ENCODE measurements at regions not wholly inside any gene's neighbourhood (a gene's known extent, or its start where the extent isn't known, plus 50 kb on each side); places are given as distances from the start of the nearest gene placed in this dataset.

GRCh38 chr15:34650177-34650576 lies 66.7 kb upstream of the GOLGA8B start:
- Histone ChIP-seq H3K4me1 (no peaks in the 10 kb centered on the region), H3K4me3 (no peak overlapping the region), H3K27ac (no peak overlapping the region), H3K36me3 (ENCODE audit: low read depth, missing control alignments) (no peaks in the 10 kb centered on the region), H3K27me3 (no peaks in the 10 kb centered on the region), H3K9me3 (no peaks in the 10 kb centered on the region)
- intact Hi-C loops (cut with DNase I; ENCODE audit: low total_unique reads) = no loop called here
- no peak for DNase-seq
- no peak for TF ChIP-seq POLR2A (IDR thresholded peaks at IDR 0.05)
- TF ChIP-seq, protein P1, sequence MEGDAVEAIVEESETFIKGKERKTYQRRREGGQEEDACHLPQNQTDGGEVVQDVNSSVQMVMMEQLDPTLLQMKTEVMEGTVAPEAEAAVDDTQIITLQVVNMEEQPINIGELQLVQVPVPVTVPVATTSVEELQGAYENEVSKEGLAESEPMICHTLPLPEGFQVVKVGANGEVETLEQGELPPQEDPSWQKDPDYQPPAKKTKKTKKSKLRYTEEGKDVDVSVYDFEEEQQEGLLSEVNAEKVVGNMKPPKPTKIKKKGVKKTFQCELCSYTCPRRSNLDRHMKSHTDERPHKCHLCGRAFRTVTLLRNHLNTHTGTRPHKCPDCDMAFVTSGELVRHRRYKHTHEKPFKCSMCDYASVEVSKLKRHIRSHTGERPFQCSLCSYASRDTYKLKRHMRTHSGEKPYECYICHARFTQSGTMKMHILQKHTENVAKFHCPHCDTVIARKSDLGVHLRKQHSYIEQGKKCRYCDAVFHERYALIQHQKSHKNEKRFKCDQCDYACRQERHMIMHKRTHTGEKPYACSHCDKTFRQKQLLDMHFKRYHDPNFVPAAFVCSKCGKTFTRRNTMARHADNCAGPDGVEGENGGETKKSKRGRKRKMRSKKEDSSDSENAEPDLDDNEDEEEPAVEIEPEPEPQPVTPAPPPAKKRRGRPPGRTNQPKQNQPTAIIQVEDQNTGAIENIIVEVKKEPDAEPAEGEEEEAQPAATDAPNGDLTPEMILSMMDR (IDR thresholded peaks at IDR 0.05) = no peak

- TF ChIP-seq POLR2A (IDR thresholded peaks at IDR 0.05) = no peak
- TF ChIP-seq, protein P1 (IDR thresholded peaks at IDR 0.05) = no peak
- intact Hi-C loops (cut with DNase I; ENCODE audit: low total_unique reads) = no loop called here
- Histone ChIP-seq H3K27ac (no peak overlapping the region), H3K4me3 (no peak overlapping the region), H3K36me3 (ENCODE audit: low read depth, missing control alignments) (no peaks in the 10 kb centered on the region), H3K4me1 (no peaks in the 10 kb centered on the region), H3K9me3 (no peaks in the 10 kb centered on the region), H3K27me3 (no peaks in the 10 kb centered on the region)
- WGBS, 2 donors = 83 to 84% methylated on average over 4 of the region's 4 CpGs
- DNase-seq = no peak
Measured at GRCh38 chr15:34648294-34648631, 64.8 kb upstream of the GOLGA8B start.

DNA sequence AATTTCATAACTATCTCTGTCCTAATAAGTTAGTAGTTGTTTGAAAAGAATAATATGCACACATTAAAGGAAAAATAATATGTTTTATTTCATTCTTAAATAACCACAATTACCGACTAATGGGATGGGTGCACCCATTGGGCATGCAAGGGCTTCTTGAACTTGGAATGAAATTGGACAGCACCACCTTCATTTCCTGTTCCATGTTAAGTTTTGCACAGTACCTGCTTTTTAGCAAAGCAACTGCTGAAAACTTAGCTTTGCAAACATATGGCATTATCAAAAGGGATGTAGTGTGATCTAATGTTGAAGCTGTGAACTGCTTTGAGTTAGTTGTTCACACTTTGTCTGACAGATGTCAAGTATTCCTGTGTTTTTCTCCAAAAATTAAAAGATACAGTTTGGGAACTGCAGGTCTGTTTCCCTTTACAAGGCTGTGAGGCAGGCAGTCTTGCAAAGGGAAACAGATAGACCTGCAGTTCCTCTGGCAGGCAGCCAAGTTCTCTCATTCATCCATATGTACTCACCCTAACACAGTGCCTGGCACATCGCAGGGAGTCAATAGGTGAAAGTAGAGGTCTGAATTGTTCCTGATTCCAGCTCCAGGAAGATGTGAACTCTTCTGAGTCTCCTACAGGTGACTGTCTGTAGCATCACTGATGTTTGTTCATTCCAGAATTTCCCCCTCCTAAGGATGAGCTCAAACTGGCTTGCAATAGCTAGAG lies 64.3 kb upstream of the GOLGA8B start:
- WGBS, 2 donors = 81 to 88% methylated on average over 2 of the region's 2 CpGs
- intact Hi-C loops (cut with DNase I; ENCODE audit: low total_unique reads) = no loop called here

DNA sequence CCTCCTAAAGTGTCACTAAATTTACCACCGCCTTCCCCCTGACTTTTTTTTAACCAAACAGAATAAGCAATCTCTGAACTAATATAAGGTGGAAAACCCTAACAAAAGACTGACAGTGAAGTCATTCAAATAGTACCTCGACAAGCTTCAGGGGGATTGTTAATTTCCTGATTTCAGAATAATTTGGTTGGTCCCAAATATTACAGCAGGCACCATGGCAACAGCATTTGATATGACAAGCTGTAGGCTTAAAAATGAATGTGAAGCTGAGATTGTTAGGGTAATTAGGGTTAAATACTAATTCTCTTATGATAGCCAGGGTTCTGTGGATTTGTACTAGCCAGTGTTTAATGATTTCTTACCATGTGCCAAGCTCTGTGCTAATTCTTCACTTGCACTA lies 63.5 kb upstream of the GOLGA8B start:
- TF ChIP-seq, protein P1 (IDR thresholded peaks at IDR 0.05) = no peak
- no peak for TF ChIP-seq POLR2A (IDR thresholded peaks at IDR 0.05)
- Histone ChIP-seq H3K9me3 (no peaks in the 10 kb centered on the region), H3K4me1 (no peaks in the 10 kb centered on the region), H3K36me3 (ENCODE audit: low read depth, missing control alignments) (no peaks in the 10 kb centered on the region), H3K27me3 (no peaks in the 10 kb centered on the region), H3K4me3 (no peak overlapping the region), H3K27ac (no peak overlapping the region)
- intact Hi-C loops (cut with DNase I; ENCODE audit: low total_unique reads) = no loop called here
- DNase-seq = no peak
- 84 to 86% methylated on average over 2 of the region's 2 CpGs for WGBS, 2 donors

More for the DNA sequence above, 64.3 kb upstream of the GOLGA8B start:
- Histone ChIP-seq H3K27me3 (no peaks in the 10 kb centered on the region), H3K9me3 (no peaks in the 10 kb centered on the region), H3K4me1 (no peaks in the 10 kb centered on the region), H3K27ac (no peak overlapping the region), H3K36me3 (ENCODE audit: low read depth, missing control alignments) (no peaks in the 10 kb centered on the region), H3K4me3 (no peak overlapping the region)
- DNase-seq = no peak
- TF ChIP-seq, protein P1 (IDR thresholded peaks at IDR 0.05) = no peak
- TF ChIP-seq POLR2A (IDR thresholded peaks at IDR 0.05) = no peak

- Histone ChIP-seq H3K4me1 (no peaks in the 10 kb centered on the region), H3K27me3 (no peaks in the 10 kb centered on the region), H3K36me3 (ENCODE audit: low read depth, missing control alignments) (no peaks in the 10 kb centered on the region), H3K4me3 (no peak overlapping the region), H3K27ac (no peak overlapping the region), H3K9me3 (no peaks in the 10 kb centered on the region)
- WGBS, 2 donors = 89 to 90% methylated on average over 4 of the region's 4 CpGs
- intact Hi-C loops (cut with DNase I; ENCODE audit: low total_unique reads) = no loop called here
- TF ChIP-seq, protein P1 (IDR thresholded peaks at IDR 0.05) = no peak
- no peak for TF ChIP-seq POLR2A (IDR thresholded peaks at IDR 0.05)
- no peak for DNase-seq
Measured at GRCh38 chr15:34644851-34645250, 61.4 kb upstream of the GOLGA8B start.
